Hindlimb muscle (tissue), 1 donor: ENCODE measurements at regions not wholly inside any gene's neighbourhood (a gene's known extent, or its start where the extent isn't known, plus 50 kb on each side); places are given as distances from the start of the nearest gene placed in this dataset.

Experiments
- DNase-seq: peaks from one replicate; pipeline ENCODE4 v3.0.0-alpha.2; 2013

GRCh38 chr3:55174747-55175146 lies 246.9 kb upstream of the LRTM1 start:
- DNase-seq, result no peak

- no peak for DNase-seq
Measured at GRCh38 chr3:55173504-55173903, 245.6 kb upstream of the LRTM1 start.

GRCh38 chr3:55172913-55173312 lies 245.1 kb upstream of the LRTM1 start:
- DNase-seq, result no peak

- DNase-seq, result no peak
Measured at GRCh38 chr3:55170444-55170843, 242.6 kb upstream of the LRTM1 start.

GRCh38 chr3:55169608-55170072 lies 241.8 kb upstream of the LRTM1 start:
- no peak for DNase-seq

GRCh38 chr3:55169161-55169560 lies 241.3 kb upstream of the LRTM1 start:
- DNase-seq, result no peak

- no peak for DNase-seq
Measured at GRCh38 chr3:55167586-55168317, 239.9 kb upstream of the LRTM1 start.

GRCh38 chr3:55166576-55167555 lies 239.0 kb upstream of the LRTM1 start:
- DNase-seq, result no peak

- no peak for DNase-seq
Measured at GRCh38 chr3:55165704-55166405, 238.0 kb upstream of the LRTM1 start.

- no peak for DNase-seq
Measured at GRCh38 chr3:55165278-55165677, 237.4 kb upstream of the LRTM1 start.

GRCh38 chr3:55164876-55165275 lies 237.0 kb upstream of the LRTM1 start:
- DNase-seq, result no peak

GRCh38 chr3:55164191-55164590 lies 236.3 kb upstream of the LRTM1 start:
- DNase-seq, result no peak

- no peak for DNase-seq
Measured at GRCh38 chr3:55163421-55163820, 235.6 kb upstream of the LRTM1 start.

GRCh38 chr3:55162031-55162795 lies 234.4 kb upstream of the LRTM1 start:
- no peak for DNase-seq

- no peak for DNase-seq
Measured at GRCh38 chr3:55161231-55161630, 233.4 kb upstream of the LRTM1 start.

GRCh38 chr3:55160241-55160983 lies 232.6 kb upstream of the LRTM1 start:
- DNase-seq, result peak; percentile 19

- DNase-seq, result no peak
Measured at GRCh38 chr3:55159711-55160110, 231.9 kb upstream of the LRTM1 start.

GRCh38 chr3:55159016-55159415 lies 231.2 kb upstream of the LRTM1 start:
- DNase-seq, result no peak

GRCh38 chr3:55158345-55158744 lies 230.5 kb upstream of the LRTM1 start:
- DNase-seq, result no peak

GRCh38 chr3:55157731-55158130 lies 229.9 kb upstream of the LRTM1 start:
- no peak for DNase-seq
